Endodermal cell (in vitro differentiated cells): ENCODE measurements at regions not wholly inside any gene's neighbourhood (a gene's known extent, or its start where the extent isn't known, plus 50 kb on each side); places are given as distances from the start of the nearest gene placed in this dataset.
A peak's percentile ranks its signal among the peaks of the same experiment; 100 is the strongest.

Experiments used
- DNase-seq: peaks from one replicate; pipeline ENCODE4 v3.0.0-alpha.2; 2017
- H3K27ac ChIP-seq: 2 replicates; pipeline ENCODE4 v1.5.1; 2013; ENCODE audit warnings: mild to moderate bottlenecking, low read depth, low read length, moderate library complexity
- H3K27me3 ChIP-seq: 2 replicates; pipeline ENCODE4 v1.6.1; 2013; ENCODE audit warnings: mild to moderate bottlenecking, low read length, moderate library complexity; ENCODE audit not compliant: insufficient read depth, control insufficient read depth, poor library complexity, severe bottlenecking
- H3K36me3 ChIP-seq: 2 replicates; pipeline ENCODE4 v1.7.0; 2013; ENCODE audit warnings: mild to moderate bottlenecking, low read length, moderate library complexity; ENCODE audit not compliant: control insufficient read depth, insufficient read depth
- H3K4me1 ChIP-seq: one replicate; pipeline ENCODE4 v1.7.0; 2013; ENCODE audit warnings: low read length; ENCODE audit not compliant: control insufficient read depth, insufficient read depth
- H3K4me3 ChIP-seq: 2 replicates; pipeline ENCODE4 v1.5.1; 2013; ENCODE audit warnings: mild to moderate bottlenecking, low read length, moderate library complexity
- H3K9ac ChIP-seq: 2 replicates; pipeline ENCODE4 v1.6.1; 2013; ENCODE audit warnings: mild to moderate bottlenecking, low read length, moderate library complexity; ENCODE audit not compliant: poor library complexity, severe bottlenecking; ENCODE audit errors: extremely low read depth
- H3K9me3 ChIP-seq: 2 replicates; pipeline ENCODE4 v1.6.1; 2013; ENCODE audit warnings: mild to moderate bottlenecking, low read length, moderate library complexity; ENCODE audit not compliant: control insufficient read depth
- H3K27ac Mint-ChIP-seq: 2 replicates; pipeline ENCODE4 v1.8.0; 2020; ENCODE audit warnings: mixed read lengths
- H3K27me3 Mint-ChIP-seq: 2 replicates; pipeline ENCODE4 v1.8.0; 2021; ENCODE audit warnings: mild to moderate bottlenecking, mixed read lengths; ENCODE audit not compliant: insufficient read depth
- H3K36me3 Mint-ChIP-seq: 2 replicates; pipeline ENCODE4 v1.8.0; 2020; ENCODE audit warnings: low read depth, mixed read lengths
- H3K4me1 Mint-ChIP-seq: 2 replicates; pipeline ENCODE4 v1.8.0; 2020; ENCODE audit warnings: mixed read lengths
- H3K4me3 Mint-ChIP-seq: 2 replicates; pipeline ENCODE4 v1.8.0; 2020; ENCODE audit warnings: mild to moderate bottlenecking, moderate library complexity, mixed read lengths
- H3K9me3 Mint-ChIP-seq: 2 replicates; pipeline ENCODE4 v1.8.0; 2020; ENCODE audit warnings: mild to moderate bottlenecking, mixed read lengths
- WGBS, 2 experiments: methylation state at CpG; one replicate each; pipeline versions ENCODE4 v1.1.5 to v1.1.7; 2013; ENCODE audit warnings: missing lambda C conversion rate in 2 of 2, mixed read lengths in 1 of 2; ENCODE audit not compliant: insufficient coverage in 1 of 2, insufficient read length in 1 of 2; 5-methylcytosine and 5-hydroxymethylcytosine counted together
- TF ChIP-seq, protein P1 (sequence below): fragments of 200-600 bp; sonication (generic); conservative IDR thresholded peaks from 2 replicates; pipeline ENCODE4 v1.5.0; 2021; ENCODE audit warnings: antibody characterized with exemption, mild to moderate bottlenecking

DNA sequence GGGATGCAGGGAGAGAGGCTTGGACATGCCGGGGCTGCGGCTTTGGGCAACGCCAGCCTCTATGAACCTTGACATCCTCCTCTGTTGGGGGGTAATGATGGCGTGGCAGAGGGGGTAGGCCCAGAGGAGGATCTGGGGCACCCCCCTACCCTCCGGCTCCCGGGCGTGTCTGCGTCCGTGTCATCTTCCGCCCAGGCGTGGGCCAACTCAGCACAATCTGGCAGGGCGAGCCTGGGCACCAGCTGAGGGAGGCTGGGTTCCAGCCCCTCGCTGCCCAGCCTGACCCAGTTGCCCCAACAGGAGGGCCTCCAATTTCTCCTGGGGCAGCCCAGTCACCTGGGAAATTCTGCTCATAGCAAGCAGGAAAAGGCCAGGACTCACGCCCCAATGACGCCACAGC lies 62.9 kb upstream of the IL17B start:
- H3K9me3 Mint-ChIP-seq: no peaks in the 10 kb centered on the region
- Histone ChIP-seq H3K27ac (no peak overlapping the region), H3K4me1 (no peaks in the 10 kb centered on the region), H3K36me3 (no peaks in the 10 kb centered on the region), H3K4me3 (no peak overlapping the region), H3K9ac (no peak overlapping the region), H3K9me3 (no peaks in the 10 kb centered on the region), H3K27me3 (no peaks in the 10 kb centered on the region)
- H3K4me1 Mint-ChIP-seq: peaks cover 28% of the 10 kb centered on the region
- no peaks in the 10 kb centered on the region for H3K27me3 Mint-ChIP-seq
- no peaks in the 10 kb centered on the region for H3K36me3 Mint-ChIP-seq
- DNase-seq: no peak
- 89 to 94% methylated on average over 8 to 15 of the region's 15 CpGs for WGBS, 2 experiments
- TF ChIP-seq, protein P1, sequence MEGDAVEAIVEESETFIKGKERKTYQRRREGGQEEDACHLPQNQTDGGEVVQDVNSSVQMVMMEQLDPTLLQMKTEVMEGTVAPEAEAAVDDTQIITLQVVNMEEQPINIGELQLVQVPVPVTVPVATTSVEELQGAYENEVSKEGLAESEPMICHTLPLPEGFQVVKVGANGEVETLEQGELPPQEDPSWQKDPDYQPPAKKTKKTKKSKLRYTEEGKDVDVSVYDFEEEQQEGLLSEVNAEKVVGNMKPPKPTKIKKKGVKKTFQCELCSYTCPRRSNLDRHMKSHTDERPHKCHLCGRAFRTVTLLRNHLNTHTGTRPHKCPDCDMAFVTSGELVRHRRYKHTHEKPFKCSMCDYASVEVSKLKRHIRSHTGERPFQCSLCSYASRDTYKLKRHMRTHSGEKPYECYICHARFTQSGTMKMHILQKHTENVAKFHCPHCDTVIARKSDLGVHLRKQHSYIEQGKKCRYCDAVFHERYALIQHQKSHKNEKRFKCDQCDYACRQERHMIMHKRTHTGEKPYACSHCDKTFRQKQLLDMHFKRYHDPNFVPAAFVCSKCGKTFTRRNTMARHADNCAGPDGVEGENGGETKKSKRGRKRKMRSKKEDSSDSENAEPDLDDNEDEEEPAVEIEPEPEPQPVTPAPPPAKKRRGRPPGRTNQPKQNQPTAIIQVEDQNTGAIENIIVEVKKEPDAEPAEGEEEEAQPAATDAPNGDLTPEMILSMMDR: no peak
- no peak overlapping the region for H3K4me3 Mint-ChIP-seq
- H3K27ac Mint-ChIP-seq: no peak overlapping the region

DNA sequence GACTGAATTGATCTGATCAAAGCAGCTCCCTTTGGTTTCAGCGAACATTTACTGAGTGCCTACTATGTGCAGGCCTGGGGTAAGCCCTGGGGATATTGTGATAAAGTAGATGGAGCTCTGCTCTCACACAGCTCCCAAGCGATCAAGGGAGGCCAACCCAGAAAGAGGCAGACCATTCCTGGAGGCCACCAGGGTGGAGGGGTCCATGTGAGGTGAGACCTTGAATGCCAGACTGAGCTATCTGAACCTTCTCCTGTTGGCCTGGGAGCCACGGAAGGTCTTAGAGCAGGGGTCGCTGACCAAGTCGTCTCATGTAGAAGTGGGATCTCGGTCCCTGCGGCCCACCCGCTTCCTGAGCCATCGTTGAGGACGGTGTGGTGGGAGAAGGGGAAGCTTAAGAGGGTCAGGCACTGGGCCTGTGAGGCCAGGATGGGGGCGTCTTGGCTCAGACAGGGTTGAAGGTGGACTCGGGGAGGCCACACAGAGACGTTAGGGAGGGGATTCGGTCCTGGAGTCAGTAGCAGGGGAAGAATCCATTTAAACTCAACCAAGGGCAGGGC lies 62.2 kb upstream of the IL17B start:
- H3K4me3 ChIP-seq: no peak overlapping the region
- no peaks in the 10 kb centered on the region for H3K27me3 ChIP-seq
- TF ChIP-seq, protein P1: no peak
- Mint-ChIP-seq H3K4me3 (no peak overlapping the region), H3K27ac (no peak overlapping the region), H3K27me3 (no peaks in the 10 kb centered on the region), H3K9me3 (no peaks in the 10 kb centered on the region), H3K4me1 (peaks cover 30% of the 10 kb centered on the region), H3K36me3 (no peaks in the 10 kb centered on the region)
- 94 to 95% methylated on average over 11 to 14 of the region's 14 CpGs for WGBS, 2 experiments
- DNase-seq: no peak
- no peaks in the 10 kb centered on the region for H3K9me3 ChIP-seq
- H3K9ac ChIP-seq: no peak overlapping the region
- no peak overlapping the region for H3K27ac ChIP-seq
- no peaks in the 10 kb centered on the region for H3K4me1 ChIP-seq
- H3K36me3 ChIP-seq: no peaks in the 10 kb centered on the region

DNA sequence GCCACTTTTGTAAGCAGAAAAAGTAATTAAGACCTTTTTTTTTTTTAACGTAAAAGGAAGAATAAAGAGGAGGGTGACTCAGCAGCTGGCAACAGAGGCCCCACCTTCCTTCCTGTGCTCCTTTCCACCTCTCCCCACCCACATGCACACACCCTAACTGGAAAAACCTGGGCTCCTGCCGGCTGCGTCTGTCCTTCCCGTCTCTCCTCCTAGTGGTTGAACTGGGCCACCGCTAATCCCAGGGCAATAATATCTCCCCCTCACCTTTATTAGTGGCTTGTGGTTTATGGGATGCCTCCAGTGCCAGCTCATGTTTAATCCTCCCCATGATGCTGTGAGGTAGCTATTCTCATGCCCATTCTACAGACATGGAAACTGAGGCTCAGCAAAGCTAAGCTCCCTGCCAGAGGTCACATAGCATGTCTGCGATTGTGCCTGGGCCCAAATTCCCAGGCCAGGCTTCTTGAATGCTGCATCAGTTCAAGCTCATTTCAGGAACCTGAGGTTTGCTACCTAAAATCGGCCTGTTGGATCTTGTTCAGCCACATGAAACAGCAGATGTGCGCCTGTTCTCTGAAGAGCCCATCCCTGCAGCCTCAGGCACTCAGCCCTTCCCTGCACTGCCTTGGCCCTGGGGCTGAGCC lies 60.9 kb upstream of the IL17B start:
- no peaks in the 10 kb centered on the region for H3K27me3 ChIP-seq
- H3K9ac ChIP-seq: no peak overlapping the region
- 75 to 97% methylated on average over 5 to 7 of the region's 8 CpGs for WGBS, 2 experiments
- H3K9me3 ChIP-seq: no peaks in the 10 kb centered on the region
- no peak overlapping the region for H3K4me3 Mint-ChIP-seq
- H3K4me1 ChIP-seq: no peaks in the 10 kb centered on the region
- H3K9me3 Mint-ChIP-seq: no peaks in the 10 kb centered on the region
- H3K4me3 ChIP-seq: no peak overlapping the region
- peak; percentile 90 for DNase-seq
- peak overlapping the region; percentile 80 for H3K27ac Mint-ChIP-seq
- TF ChIP-seq, protein P1: peak; percentile 78
- peaks cover 25% of the 10 kb centered on the region for H3K4me1 Mint-ChIP-seq
- no peak overlapping the region for H3K27ac ChIP-seq
- H3K27me3 Mint-ChIP-seq: no peaks in the 10 kb centered on the region
- no peaks in the 10 kb centered on the region for H3K36me3 Mint-ChIP-seq
- no peaks in the 10 kb centered on the region for H3K36me3 ChIP-seq
